ENCODE measurements at regions not wholly inside any gene's neighbourhood (a gene's known extent, or its start where the extent isn't known, plus 50 kb on each side); places are given as distances from the start of the nearest gene placed in this dataset.

DNA sequence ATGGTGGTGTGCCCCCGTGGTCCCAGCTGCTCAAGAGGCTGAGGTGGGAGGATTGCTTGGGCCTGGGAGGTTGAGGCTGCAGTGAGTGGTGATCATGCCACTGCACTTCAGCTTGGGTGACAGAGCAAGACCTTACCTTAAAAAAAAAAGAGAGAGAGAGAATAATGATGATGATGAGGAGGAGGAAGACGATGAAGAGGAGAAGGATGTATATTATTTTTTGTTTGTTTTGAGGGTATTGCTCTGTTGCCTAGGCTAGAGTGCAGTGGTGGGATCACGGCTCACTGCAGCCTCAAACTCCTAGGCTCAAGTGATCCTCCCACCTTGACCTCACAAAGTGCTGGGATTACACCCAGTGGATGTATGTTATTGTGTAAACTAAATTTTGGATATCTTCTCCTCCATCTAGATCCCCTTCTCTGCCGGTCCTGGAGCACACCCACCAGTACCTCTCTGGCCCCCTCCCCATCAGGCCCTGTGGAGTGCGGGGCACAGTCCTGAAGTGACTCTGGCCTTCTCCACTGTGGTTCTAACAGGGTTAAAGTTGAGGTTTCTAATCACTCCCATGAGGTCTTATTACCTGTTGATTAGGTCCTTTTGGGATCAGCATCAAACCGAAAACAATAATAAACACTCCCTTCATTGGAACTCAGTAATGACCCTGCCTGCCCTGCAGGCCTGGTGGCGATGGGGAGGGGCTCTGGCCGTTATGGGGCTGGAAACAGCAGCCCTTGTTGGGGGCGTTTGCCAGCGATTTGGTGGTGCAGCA lies 60.5 kb upstream of the ZFHX3 start:
- POLR2A ChIA-PET = no interaction called here
- BruUV-seq (replicated peaks) = no TSS peak
- H2AFZ ChIP-seq (ENCODE audit: low read length) = no peak overlapping the region

DNA sequence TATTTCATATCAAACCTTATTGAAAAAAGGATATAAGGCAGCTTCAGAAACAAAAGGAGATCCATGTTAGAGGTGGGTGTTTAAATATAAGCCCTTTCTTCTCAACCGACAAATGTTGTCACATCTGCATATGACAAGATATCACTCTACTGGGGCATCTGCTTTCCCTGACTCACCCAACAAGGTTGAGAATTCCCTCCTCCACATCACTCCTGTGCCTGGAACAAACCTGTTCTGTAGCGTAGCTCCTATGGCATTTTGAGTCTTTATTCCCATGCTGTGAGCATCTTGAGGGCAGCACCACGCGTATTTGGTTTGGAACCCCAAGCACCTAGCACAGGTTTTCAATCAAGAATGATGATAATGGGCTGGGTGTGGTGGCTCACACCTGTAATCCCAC lies 59.4 kb upstream of the ZFHX3 start:
- H3K4me1 ChIP-seq (ENCODE audit: insufficient read depth, low read length, poor library complexity, severe bottlenecking) = no peaks in the 10 kb centered on the region
- BruUV-seq (replicated peaks) = no TSS peak
- no peaks in the 10 kb centered on the region for H3K36me3 ChIP-seq (ENCODE audit: insufficient read depth, low read length)
- no peak overlapping the region for H2AFZ ChIP-seq (ENCODE audit: low read length)
- TF ChIP-seq, protein P1, sequence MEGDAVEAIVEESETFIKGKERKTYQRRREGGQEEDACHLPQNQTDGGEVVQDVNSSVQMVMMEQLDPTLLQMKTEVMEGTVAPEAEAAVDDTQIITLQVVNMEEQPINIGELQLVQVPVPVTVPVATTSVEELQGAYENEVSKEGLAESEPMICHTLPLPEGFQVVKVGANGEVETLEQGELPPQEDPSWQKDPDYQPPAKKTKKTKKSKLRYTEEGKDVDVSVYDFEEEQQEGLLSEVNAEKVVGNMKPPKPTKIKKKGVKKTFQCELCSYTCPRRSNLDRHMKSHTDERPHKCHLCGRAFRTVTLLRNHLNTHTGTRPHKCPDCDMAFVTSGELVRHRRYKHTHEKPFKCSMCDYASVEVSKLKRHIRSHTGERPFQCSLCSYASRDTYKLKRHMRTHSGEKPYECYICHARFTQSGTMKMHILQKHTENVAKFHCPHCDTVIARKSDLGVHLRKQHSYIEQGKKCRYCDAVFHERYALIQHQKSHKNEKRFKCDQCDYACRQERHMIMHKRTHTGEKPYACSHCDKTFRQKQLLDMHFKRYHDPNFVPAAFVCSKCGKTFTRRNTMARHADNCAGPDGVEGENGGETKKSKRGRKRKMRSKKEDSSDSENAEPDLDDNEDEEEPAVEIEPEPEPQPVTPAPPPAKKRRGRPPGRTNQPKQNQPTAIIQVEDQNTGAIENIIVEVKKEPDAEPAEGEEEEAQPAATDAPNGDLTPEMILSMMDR (conservative IDR thresholded peaks at IDR 0.05; ENCODE audit: low read length) = no peak
- no peak for TF ChIP-seq EZH2phosphoT487 (IDR thresholded peaks at IDR 0.05; ENCODE audit: borderline replicate concordance, low read depth, low read length)
- H3K4me2 ChIP-seq (ENCODE audit: low read length) = no peak overlapping the region
- H3K79me2 ChIP-seq (ENCODE audit: insufficient read depth, low read depth, low read length) = no peaks in the 10 kb centered on the region
- no peaks in the 10 kb centered on the region for H3K9me2 ChIP-seq (ENCODE audit: insufficient read depth, low read length)
- H3K4me3 ChIP-seq (ENCODE audit: low read depth, low read length, poor library complexity, severe bottlenecking) = no peak overlapping the region
- H3K27ac ChIP-seq (ENCODE audit: low read depth, low read length, poor library complexity, severe bottlenecking) = no peak overlapping the region
- no peaks in the 10 kb centered on the region for H3K9me3 ChIP-seq (ENCODE audit: low read length)
- H4K20me1 ChIP-seq (ENCODE audit: insufficient read depth, low read length) = no peaks in the 10 kb centered on the region
- DNase-seq (ENCODE audit: low spot score) = no peak
- intact Hi-C loops (cut with micrococcal nuclease; ENCODE audit: unreplicated experiment) = no loop called here
- ChIA-PET POLR2A (no interaction called here), CTCF (ENCODE audit: unreplicated experiment) (no interaction called here)

More for the DNA sequence above, 60.5 kb upstream of the ZFHX3 start:
- Histone ChIP-seq H4K20me1 (ENCODE audit: insufficient read depth, low read length) (no peaks in the 10 kb centered on the region), H3K27ac (ENCODE audit: low read depth, low read length, poor library complexity, severe bottlenecking) (no peak overlapping the region), H3K4me3 (ENCODE audit: low read depth, low read length, poor library complexity, severe bottlenecking) (no peak overlapping the region), H3K9me2 (ENCODE audit: insufficient read depth, low read length) (no peaks in the 10 kb centered on the region), H3K4me2 (ENCODE audit: low read length) (no peak overlapping the region), H3K9me3 (ENCODE audit: low read length) (no peaks in the 10 kb centered on the region), H3K4me1 (ENCODE audit: insufficient read depth, low read length, poor library complexity, severe bottlenecking) (no peaks in the 10 kb centered on the region), H3K36me3 (ENCODE audit: insufficient read depth, low read length) (no peaks in the 10 kb centered on the region), H3K79me2 (ENCODE audit: insufficient read depth, low read depth, low read length) (no peaks in the 10 kb centered on the region)
- intact Hi-C loops (cut with micrococcal nuclease; ENCODE audit: unreplicated experiment) = no loop called here
- TF ChIP-seq EZH2phosphoT487 (IDR thresholded peaks at IDR 0.05; ENCODE audit: borderline replicate concordance, low read depth, low read length) = no peak
- TF ChIP-seq, protein P1 (conservative IDR thresholded peaks at IDR 0.05; ENCODE audit: low read length) = no peak
- CTCF ChIA-PET (ENCODE audit: unreplicated experiment) = no interaction called here
- DNase-seq (ENCODE audit: low spot score) = no peak

DNA sequence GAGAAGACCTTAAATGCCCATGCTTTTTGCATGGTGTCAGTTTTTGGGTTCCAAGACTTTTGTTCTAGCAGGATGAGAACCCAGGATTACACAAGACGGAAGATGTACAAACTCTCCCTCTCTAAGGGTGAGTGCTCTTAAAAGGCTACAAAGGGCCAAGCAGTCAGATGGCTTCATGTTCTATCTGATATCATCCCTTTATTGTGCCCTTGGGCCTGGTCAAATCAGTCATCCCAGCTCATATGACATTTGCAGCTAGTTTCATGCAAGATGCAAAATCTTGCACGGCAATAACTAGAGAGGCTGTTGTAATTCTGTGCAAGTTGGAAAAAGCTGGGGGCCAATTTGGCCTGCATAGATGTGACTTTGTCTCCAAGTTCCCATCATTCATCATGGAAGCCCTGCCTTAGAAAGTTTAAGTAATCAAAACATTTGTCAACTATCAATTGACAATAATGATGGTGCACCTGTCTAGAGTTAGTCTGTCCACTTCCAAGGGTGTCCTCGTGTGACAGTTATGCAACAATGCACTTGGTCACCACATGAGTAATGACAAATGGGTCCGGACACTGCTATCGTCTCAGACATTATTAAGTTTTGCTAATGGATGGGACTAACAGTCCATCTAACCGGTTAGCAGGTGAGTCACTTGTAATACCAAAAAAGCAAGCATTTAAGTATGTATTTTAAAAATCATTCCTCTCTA lies 58.6 kb upstream of the ZFHX3 start:
- intact Hi-C loops (cut with micrococcal nuclease; ENCODE audit: unreplicated experiment) = no loop called here
- Histone ChIP-seq H2AFZ (ENCODE audit: low read length) (no peak overlapping the region), H3K9me3 (ENCODE audit: low read length) (no peaks in the 10 kb centered on the region), H3K36me3 (ENCODE audit: insufficient read depth, low read length) (no peaks in the 10 kb centered on the region), H3K4me1 (ENCODE audit: insufficient read depth, low read length, poor library complexity, severe bottlenecking) (no peaks in the 10 kb centered on the region), H3K27ac (ENCODE audit: low read depth, low read length, poor library complexity, severe bottlenecking) (no peak overlapping the region), H3K9me2 (ENCODE audit: insufficient read depth, low read length) (no peaks in the 10 kb centered on the region), H3K4me3 (ENCODE audit: low read depth, low read length, poor library complexity, severe bottlenecking) (no peak overlapping the region), H3K79me2 (ENCODE audit: insufficient read depth, low read depth, low read length) (no peaks in the 10 kb centered on the region), H3K4me2 (ENCODE audit: low read length) (no peak overlapping the region), H4K20me1 (ENCODE audit: insufficient read depth, low read length) (no peaks in the 10 kb centered on the region)
- no TSS peak for BruUV-seq (replicated peaks)
- POLR2A ChIA-PET = interaction anchor here (0.6 kb wide), 1 partner anchor 200 kb away, joined by 3 read pairs; no protein-coding TSS in a partner anchor
- CTCF ChIA-PET (ENCODE audit: unreplicated experiment) = no interaction called here
- DNase-seq (ENCODE audit: low spot score) = no peak
- TF ChIP-seq EZH2phosphoT487 (IDR thresholded peaks at IDR 0.05; ENCODE audit: borderline replicate concordance, low read depth, low read length) = no peak
- TF ChIP-seq, protein P1 (conservative IDR thresholded peaks at IDR 0.05; ENCODE audit: low read length) = no peak

Data from OCI-LY7 (cell line).